HG02973 (cell line): ENCODE measurements at regions not wholly inside any gene's neighbourhood (a gene's known extent, or its start where the extent isn't known, plus 50 kb on each side); places are given as distances from the start of the nearest gene placed in this dataset.

Source experiments
- ATAC-seq: cut with Tn5 transposase; IDR thresholded peaks from one replicate; pipeline ENCODE4 v1.9.1; 2021; ENCODE audit warnings: moderate library complexity; ENCODE audit not compliant: unreplicated experiment

DNA sequence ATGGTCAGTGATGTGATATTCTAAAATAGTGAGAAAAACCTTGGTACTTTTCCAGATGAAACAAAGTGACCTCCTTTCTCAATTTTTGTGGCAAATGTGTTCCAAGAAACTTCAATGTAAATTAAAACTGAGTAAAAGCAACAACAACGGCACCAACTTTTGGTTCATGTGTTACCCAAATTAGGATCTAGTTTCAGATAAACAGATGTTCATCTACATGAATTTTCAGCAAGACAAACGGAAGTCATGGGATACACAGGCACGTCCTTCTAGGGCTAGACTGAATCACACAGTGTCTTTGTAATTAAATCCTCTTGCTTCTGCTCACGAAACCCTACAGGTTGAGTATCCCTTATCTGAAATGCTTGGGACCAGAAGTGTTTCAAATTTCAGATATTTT lies 915.2 kb downstream of the TFAP2A start:
- no peak for ATAC-seq

DNA sequence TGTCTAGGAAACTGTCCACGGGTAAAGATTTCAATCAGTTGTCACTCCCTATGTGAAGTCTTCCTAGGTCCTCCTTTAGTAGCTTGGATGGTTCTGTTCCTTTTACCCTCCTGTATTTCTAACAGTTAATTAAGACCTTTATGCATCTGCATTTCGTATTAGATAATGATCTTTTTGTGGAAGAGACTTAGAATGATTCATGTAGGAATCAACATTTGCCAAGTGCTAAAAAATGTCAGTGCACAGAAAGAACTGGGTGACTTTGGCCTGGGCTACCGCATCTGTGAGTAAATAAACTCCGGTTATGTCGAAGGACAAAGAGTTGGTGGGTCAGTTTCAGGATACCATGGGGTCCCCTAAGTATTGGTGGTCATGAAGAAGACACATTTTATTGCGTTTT lies 918.0 kb downstream of the TFAP2A start:
- no peak for ATAC-seq

DNA sequence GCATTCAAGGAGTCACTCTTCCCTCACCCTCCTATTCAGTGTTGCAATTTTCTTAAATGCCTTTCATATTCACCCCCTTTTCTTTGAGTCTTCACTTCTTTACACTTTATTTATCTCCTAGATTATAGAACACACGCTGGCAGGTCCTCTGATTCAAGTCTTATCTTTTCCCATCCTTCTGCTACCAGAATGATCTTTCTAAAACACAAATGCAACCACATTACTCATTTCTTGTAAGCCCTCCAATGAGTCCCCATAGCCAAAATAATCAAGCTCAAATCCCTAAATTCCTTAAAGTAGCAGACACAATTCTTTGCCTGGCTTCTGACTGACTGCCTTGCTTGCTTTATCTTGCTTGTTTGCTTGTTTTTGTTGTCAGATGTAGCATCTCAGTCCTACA lies 920.0 kb downstream of the TFAP2A start:
- ATAC-seq = no peak

DNA sequence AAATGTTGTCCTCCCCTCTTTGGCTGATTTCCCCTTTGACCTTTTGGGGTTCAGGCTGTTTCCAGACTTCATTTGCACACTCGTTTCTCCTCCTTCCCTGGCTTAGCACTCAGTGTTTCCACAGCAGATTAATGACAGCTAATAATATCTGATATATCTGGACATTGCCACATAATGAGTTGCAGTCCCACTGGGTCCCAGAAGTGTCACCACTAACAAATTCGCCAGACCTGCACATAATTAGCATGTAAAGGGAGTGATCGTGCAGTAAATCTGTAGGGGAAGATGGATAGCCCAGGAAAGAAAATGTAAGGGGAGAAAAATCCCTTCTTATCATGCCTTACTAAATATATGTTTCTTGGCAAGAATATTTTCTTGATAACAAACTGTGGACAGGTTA lies 922.1 kb downstream of the TFAP2A start:
- ATAC-seq = no peak

DNA sequence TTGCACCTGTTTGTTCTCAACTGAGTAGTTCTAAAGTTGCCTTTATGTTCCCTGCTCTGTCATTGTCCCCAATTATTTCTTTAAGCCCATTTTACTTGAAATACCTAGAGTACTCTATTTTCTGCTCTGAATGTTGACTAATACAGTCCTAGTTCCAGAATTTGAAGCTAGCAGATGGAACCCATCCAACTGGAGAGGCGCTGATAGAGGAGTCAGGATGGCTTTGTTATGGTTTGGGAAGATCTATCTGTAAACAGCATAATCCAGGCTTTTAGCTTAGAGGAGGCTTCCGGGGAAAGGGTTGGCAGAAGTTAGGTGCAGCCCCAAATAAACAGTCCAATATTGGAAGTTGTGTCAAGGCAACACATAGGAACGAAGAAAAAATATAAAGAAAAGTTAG lies 927.7 kb downstream of the TFAP2A start:
- ATAC-seq = no peak

DNA sequence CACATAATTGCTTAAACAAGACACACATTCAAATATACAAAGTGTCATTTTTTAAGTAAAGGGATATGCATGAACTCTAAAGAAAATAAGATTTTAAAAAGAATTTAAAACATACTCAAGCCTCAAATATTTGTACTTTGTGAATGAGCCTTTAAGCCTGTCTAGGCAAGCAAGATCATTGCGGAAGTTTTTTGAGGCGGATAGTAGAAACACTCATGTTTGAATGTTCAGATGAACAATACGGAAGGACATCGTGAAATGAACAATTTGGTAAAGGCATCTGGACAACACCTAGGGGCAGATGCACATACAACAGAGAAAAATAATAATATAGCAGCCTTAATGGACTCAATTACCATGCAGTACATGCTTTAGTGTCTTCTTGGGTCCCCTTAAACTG lies 928.9 kb downstream of the TFAP2A start:
- ATAC-seq = no peak

DNA sequence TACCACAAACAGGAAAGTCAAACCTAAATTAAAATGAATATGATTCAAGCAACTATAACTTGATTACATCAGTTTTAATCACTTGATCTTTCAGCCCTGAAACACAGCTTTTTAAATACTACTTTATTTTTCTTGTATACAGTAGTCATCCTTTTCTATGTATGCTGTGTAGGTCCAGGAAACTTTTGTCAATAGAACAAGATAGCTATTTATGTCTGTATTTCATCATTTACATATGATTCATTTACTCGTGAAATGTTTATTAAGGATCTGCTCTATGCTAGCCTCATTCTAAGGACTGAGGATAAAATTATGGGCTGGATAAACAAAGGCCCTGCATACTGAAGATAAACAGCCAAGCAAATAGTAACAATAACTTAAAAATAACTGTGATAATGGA lies 930.2 kb downstream of the TFAP2A start:
- no peak for ATAC-seq

DNA sequence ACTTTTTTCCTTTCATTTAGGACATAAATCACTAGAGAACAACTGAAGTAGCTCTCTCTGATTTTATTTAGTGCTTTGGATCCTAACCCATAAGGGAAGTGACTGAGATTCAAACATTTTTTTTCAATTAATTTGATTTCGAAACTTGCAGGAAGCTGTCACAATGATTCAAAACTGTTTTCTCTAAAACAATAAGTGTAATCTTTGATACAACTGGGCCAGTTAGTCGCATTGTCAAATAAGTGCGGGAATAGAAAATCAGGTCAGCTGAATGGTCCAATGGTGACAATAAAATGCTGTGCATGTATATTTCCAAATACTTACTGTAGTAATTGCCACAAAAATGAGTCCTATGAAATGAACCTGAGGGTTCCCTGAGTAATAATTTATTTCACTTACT lies 930.8 kb downstream of the TFAP2A start:
- ATAC-seq = no peak

DNA sequence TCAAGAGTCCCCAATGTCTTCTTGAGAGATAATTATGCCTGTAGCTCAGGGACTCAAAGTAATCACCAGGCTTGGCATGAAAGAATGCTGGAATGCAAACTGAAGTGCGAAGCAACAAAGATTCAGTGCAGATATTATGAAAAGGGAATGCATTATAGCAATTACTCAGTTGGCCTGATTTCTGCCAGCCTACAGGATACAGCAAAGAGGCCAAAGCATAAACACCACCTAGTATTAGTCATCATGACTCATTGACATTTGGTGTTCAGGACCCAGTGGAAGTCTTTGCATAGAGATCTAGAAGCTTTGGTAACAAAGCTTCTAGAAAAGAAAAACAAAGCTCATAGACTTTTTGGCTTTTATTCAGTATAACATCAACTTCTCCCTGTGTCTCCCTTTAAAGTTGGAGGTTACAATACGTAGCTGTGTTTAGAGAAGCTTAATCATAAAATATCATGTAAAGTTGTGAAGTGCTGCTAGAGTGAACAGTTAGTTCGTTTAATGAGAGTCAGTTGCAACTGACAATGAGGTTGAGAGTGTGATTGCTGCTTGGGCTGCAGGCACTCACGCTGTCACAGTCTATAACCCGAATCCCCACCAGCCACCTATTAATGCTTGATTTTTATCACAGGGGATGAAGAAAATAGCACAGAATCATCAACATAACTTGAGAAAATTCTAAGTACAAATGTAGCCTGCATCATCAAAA lies 932.7 kb downstream of the TFAP2A start:
- ATAC-seq = no peak

DNA sequence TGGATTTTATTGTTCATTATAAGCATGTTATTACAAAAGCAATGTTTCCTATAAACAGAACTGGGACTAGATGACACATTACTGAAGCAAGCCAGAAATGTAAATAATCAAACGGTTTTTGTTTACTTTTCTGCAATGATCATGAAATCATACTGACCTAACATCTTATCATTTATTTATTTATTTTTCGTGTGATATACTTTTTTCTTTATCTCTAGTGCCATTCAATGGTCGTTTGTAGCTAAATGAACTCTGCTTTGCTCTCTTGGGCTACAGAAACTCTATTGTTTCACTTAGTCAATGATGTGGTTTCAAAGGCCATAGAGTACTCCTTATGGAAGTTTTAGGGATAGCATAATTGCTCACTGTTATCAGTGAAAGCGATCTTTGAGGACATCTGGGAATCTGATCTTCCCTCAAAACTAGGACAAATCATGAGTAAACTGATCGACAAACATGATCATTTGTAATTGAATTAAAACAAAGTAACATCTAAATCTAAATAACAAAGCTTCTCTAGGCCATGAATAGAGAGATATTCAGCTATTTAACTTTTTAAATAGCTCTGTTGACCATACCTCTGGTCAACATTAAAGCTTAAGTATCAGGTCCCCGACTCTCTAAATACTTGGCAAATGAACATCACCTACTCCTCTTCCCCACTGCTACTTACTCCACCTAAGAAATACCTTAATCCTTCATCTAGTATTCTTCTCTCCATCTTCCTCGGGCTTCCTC lies 933.4 kb downstream of the TFAP2A start:
- ATAC-seq = no peak

DNA sequence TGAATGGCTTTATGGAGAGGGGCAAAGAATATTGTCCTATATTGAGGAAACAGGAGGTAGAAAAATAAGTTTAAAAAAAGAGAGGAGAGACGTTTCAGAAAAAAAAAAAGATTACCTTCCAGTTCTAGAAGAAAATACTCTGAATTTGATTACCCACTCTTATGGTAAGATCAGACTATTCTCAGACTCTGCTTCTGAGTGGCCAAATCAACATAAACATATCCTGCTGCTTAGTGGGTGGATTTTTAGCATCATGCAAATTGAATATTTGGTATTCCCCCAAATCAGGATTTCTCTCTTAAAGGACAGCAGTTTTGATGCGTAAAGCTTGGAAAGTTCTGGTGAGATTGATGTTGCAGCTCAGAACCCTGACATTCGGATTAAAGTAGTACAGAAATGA lies 946.6 kb downstream of the TFAP2A start:
- no peak for ATAC-seq

DNA sequence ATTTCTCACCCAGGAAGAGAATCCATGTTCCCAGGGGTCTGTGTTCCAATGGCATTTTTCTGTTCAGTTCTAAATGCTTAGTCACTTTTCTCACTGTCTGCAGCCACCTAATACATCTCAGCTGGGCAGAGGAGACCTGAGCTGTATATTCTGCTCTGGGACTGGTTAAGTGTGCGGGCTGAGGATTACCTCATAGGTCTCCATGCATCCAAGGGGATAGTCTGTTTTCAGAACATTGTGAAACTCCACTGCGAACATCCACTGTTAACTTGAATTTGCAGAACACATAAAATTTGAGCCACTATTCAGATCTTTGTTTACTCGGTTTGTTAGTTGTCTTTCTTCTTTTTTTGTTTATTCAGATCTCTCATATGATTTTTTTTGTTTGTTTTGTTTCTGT lies 947.1 kb downstream of the TFAP2A start:
- ATAC-seq = no peak

DNA sequence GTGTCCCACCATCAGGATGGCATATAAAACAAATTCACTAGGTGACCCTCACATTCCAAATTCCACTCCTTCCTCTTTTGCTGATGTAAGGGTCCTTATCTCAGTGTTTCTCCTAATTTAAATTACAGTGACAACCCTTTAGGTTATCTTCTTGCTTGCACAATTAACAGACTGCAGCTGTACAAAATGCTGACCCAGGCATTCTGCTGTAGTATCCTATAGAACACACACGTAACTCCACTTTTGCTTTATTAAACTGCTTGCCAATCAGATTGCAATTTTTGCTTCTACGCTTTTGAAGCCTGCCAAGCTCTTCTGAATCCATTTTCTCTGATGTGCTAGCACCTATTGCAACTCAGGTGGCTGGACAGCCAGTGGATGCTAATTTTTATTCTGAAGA lies 950.3 kb downstream of the TFAP2A start:
- ATAC-seq = no peak

DNA sequence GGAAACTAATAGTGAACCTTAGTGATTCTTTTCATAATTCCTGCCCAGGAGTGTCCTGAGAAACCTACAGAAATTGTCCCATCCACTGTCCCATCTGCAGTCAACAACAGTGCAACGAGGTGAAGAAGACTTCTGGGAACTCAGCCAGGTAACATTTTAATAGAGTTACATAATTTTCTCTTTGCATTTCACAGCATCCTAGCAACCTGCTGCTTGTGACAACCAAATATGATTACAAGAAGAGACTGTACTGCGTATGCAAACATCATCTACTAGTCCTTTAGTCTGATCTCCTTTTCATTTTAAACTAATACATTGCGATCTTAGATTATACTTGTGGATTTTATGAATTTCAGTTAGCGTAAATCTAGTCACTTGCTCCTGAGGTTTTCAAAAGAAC lies 951.6 kb downstream of the TFAP2A start:
- ATAC-seq = no peak

DNA sequence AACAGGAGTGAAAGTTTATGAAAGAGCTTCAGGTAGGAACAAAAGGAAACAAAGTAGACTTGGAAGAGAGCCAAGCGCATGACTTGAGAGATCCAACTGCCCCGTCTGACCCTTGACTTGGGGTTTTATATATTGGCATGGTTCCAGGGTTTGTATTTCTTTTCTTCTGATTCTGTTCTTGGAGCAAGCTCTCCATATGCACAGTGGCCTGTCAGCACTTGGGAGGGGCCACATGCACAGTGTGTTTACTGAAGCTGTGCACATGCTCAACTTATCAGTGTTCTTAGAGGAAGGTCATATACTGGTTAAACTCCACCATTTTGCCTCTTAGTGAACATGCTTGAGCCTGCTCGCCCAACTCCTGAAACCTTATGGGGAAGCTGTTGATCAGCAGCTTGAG lies 953.7 kb downstream of the TFAP2A start:
- ATAC-seq = no peak

DNA sequence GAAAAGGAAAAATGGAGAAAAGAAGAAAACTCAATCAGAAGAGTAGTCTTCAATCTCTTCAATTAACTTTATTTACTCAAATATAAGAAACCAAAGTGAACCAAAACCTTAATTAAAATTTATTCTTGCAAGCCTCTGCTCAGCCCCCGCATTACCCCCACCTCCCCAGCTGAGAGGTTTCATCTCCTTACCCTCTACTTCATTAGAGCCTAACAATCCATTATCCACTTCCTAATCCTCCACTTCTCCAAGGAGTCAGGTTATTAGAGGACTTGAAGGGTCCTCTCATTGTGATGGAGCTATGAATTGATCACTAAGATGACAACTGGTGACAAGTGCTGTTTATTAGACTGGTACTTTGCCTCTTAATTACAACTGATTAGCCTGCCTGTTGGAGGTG lies 956.5 kb downstream of the TFAP2A start:
- ATAC-seq = no peak

DNA sequence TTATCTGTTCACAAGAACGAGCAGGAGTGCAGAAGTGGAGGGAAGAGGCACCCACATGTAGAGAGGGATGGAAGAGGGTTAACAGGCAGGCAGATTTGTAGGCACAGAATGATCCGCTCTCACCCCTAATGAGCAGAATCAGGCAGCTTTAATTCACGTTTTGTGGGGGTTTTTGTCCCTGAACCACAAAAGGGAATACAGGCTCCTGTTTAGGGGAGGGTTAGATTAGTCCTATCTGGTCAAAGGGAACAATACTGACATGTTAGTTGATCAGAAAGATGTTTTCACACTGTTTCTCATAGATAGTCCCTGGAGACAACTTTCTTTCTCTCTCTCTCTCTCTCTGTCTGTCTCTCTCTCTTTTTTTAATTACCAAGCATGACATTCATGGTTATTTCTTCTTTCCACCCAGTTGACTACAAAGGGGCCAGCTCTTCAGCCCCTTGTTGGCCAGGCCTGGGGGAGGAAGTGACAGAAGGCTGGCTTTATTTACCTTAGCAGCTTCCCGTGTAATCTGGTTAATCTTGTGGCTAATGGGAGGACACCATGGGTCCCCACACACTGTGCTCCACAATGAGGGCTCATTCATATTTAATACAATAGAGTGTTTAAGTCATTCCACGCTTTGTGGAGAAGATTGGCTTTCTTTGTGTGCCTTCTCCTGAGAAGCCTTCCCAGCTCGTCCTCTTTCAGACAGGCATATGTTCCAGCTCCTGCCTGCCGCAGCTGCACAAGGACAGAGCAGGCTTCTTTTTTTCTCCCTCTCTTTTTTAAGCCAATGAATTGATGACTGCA lies 958.8 kb downstream of the TFAP2A start:
- ATAC-seq = no peak

DNA sequence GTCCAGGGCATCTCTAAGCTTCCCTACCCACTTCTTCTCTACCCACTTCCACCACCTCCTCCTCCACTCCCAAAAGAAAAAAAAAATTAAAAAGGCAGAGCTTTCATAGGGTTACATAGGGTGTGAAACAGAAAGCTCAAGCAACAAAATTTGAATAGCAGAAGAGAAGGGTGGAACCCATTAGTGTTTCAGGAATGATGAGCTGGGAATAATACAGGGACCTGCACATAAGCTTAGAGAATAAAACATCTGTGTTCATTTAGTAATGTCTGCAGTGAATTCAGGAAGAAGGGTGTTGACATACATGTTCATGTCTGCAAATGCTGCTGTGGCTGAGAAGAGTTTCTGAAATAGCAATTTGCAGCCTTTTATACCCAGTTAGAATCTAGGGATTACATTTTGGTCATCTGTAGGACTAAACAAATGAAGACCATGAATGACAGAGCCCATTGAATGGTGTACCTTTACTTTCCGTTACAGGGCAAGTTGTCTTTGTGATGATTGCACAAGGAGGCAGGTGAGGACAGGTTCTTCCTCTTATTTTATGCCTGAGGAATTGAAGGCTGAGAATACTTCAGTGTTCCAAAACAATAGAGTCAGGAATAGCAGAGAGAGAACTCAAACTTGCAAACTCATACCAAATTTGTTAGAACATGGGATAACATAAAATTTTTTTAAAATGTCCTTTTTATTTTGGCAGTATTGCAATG lies 975.1 kb downstream of the TFAP2A start:
- ATAC-seq = no peak

DNA sequence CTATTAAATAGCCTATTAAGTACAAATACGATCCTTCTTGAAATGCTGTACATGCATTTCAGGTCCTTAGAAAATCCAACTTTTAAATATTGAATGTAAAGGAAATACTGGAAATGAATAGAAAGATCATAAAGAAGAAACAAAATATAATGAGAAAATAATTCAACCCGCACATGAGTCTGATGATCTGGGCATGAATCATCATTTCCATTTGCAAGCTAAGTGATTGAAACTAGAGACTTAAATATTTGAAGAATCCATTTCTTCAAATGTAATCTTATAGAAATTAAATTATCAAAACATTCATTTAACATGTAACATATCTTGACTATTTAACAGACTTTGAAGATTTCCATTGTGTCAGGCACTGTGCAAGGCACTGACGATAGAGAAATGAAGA lies 977.0 kb downstream of the TFAP2A start:
- ATAC-seq = no peak

DNA sequence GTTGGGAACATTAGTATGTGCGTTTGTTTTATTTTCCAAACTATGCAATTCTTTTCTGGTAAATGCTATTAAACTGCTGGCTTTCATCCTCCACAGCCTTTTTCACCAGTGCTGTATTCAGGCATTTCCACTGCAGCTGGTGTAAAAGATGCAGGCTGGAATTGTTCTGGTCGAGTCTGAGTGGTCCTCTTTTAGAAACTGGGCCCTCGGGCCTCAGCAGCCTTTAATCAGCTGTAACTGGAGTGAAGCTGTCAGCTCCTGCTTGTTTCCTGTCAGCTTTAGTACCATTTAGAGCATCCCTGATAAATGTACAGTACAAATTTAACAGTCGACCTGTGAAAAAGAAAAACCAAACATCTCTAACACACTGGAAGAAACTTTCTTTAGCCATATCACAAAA lies 979.6 kb downstream of the TFAP2A start:
- ATAC-seq = no peak

DNA sequence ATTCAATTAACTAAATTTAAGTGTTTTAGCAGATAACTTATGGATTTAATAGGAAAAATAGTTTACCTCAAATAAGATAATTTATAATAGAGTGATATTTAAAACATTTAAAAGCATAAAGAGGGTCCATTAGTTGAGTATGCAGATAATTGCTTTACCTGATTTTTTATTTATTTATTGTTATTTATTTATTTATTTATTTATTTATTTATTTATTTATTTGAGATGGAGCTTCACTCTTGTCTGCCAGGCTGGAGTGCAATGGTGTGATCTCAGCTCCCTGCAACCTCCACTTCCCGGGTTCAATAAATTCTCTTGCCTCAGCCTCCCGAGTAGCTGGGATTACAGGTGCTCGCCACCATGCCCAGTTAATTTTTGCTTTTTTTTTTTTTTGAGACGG lies 982.9 kb downstream of the TFAP2A start:
- no peak for ATAC-seq
